HT-29 (cell line): ENCODE measurements at regions not wholly inside any gene's neighbourhood (a gene's known extent, or its start where the extent isn't known, plus 50 kb on each side); places are given as distances from the start of the nearest gene placed in this dataset.

ENCODE experiments used
- DNase-seq: peaks from one replicate; pipeline ENCODE4 v3.0.0-alpha.2; 2015; ENCODE audit warnings: low spot score

GRCh38 chr4:3705236-3705987 is 60.8 kb upstream of the ADRA2C start:
- DNase-seq, result no peak

GRCh38 chr4:3704669-3705068 is 61.5 kb upstream of the ADRA2C start:
- no peak for DNase-seq

GRCh38 chr4:3703677-3704521 is 62.3 kb upstream of the ADRA2C start:
- DNase-seq, result no peak

- DNase-seq, result no peak
Measured at GRCh38 chr4:3703343-3703676, 62.9 kb upstream of the ADRA2C start.

GRCh38 chr4:3702561-3703221 is 63.5 kb upstream of the ADRA2C start:
- no peak for DNase-seq

GRCh38 chr4:3701736-3702560 is 64.2 kb upstream of the ADRA2C start:
- no peak for DNase-seq

GRCh38 chr4:3701271-3701734 is 64.9 kb upstream of the ADRA2C start:
- DNase-seq, result no peak

- no peak for DNase-seq
Measured at GRCh38 chr4:3700736-3701135, 65.4 kb upstream of the ADRA2C start.

GRCh38 chr4:3700223-3700622 is 66.0 kb upstream of the ADRA2C start:
- no peak for DNase-seq

- no peak for DNase-seq
Measured at GRCh38 chr4:3699678-3700077, 66.5 kb upstream of the ADRA2C start.

- DNase-seq, result no peak
Measured at GRCh38 chr4:3699261-3699660, 66.9 kb upstream of the ADRA2C start.

- DNase-seq, result no peak
Measured at GRCh38 chr4:3697033-3697432, 69.2 kb upstream of the ADRA2C start.

GRCh38 chr4:3690551-3691152 is 75.5 kb upstream of the ADRA2C start:
- no peak for DNase-seq

GRCh38 chr4:3689576-3690550 is 76.3 kb upstream of the ADRA2C start:
- DNase-seq, result no peak

- DNase-seq, result no peak
Measured at GRCh38 chr4:3689006-3689405, 77.2 kb upstream of the ADRA2C start.

GRCh38 chr4:3688018-3688998 is 77.9 kb upstream of the ADRA2C start:
- no peak for DNase-seq

- DNase-seq, result no peak
Measured at GRCh38 chr4:3687538-3687937, 78.6 kb upstream of the ADRA2C start.

- DNase-seq, result no peak
Measured at GRCh38 chr4:3686753-3687152, 79.4 kb upstream of the ADRA2C start.
